NCI-H774 (cell line): ENCODE measurements at regions not wholly inside any gene's neighbourhood (a gene's known extent, or its start where the extent isn't known, plus 50 kb on each side); places are given as distances from the start of the nearest gene placed in this dataset.
"Not testable (repeated sequence)": the region's sequence is repeated elsewhere in the genome, so short reads cannot be mapped to it uniquely, and the experiment has no call there.

Experiments used
- DNase-seq: peaks from one replicate; lab custom pipeline; 2025; lab: John Stamatoyannopoulos, UW

DNA sequence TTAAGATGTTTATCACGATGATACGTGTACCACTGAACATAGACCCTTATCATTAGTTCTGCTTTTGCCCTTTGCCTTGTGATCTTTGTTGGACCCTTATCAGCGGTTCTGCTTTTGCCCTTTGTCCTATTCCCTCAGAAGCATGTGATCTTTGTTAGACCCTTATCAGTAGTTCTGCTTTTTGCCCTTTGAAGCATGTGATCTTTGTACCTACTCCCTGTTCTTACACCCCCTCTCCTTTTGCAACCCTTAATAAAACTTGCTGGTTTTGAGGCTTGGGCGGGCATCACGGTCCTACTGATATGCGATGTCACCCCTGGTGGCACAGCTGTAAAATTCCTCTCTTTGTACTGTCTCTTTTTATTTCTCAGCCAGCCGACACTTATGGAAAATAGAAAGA is 117.0 kb downstream of the SDHAF3 start:
- not testable (repeated sequence) for DNase-seq

DNA sequence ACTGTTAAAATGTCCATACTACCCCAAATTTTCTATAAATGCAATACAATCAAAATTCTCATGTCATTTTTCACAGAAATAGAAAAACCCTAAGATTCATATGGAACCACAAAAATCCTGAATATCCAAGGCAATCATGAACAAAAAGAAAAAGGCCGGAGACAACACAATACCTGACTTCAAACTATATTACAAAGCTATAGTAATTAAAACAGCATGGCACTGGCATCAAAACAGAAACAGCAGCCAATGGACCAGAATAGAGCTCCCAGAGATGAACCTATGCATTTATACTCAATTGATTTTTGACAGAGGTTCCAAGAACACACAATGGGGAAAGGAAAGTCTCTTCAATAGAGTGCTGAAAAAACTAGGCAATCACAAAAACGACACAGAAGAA is 128.8 kb downstream of the SDHAF3 start:
- no peak for DNase-seq

DNA sequence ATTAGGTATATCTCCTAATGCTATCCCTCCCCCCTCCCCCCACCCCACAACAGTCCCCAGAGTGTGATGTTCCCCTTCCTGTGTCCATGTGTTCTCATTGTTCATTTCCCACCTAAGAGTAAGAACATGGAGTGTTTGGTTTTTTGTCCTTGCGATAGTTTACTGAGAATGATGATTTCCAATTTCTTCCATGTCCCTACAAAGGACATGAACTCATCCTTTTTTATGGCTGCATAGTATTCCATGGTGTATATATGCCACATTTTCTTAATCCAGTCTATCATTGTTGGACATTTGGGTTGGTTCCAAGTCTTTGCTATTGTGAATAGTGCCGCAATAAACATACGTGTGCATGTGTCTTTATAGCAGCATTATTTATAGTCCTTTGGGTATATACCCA is 140.7 kb downstream of the SDHAF3 start:
- not testable (repeated sequence) for DNase-seq

DNA sequence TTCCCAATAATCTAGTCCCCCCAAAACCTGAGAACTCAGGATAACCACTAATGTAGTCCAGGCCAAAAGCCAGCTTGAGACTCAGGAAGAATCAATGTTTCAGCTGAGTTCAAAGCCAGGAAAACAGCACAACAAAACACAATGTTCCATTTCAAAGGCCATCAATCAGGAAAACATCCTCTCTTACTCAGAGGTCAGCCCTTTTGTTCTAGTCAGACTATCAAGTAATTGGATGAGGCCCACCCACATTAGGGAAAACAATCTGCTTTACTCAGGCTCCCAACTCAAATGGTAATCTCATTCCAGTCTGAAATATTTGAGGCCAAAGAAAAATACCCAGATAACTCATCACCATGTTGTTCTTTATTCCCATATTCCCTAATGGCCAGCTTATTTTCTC is 152.2 kb downstream of the SDHAF3 start:
- DNase-seq, result no peak

DNA sequence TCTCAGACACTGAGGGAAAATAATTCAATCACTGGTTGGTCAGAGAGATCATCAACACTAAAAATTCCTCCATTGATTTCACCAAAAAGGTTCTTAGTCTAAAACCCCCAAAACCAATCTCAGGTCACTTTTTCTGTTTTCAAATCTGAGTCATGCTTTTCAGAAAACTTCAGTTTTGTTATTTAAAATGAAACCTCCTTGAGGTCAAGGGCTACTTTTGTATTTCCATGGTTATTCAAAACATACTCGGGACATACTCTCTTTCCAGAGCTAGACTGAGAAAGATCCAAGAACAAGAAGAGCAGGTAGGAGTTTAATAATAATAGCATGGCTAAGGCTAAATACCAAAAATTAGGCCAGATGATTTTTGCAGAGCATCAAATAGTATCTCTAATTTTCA is 152.8 kb downstream of the SDHAF3 start:
- DNase-seq, result no peak

DNA sequence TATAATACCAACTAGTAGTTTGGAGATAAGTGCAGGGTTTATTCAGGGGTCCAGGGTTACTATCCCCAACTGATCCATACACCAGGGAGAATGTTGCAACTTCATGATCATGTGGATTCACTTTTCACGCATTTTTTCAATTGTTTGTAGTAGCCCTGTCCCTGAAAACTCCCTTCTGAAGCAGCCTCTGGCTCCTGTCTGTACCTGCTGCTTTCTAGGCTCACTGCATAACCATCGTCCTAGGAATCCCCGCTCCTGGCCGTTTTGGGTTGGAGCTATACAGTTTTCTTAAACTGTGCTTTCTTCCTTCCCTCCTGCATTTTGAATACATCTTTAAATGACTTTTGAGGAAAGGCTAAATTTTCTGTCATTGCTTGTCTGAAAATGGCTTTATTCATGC is 154.1 kb downstream of the SDHAF3 start:
- no peak for DNase-seq

DNA sequence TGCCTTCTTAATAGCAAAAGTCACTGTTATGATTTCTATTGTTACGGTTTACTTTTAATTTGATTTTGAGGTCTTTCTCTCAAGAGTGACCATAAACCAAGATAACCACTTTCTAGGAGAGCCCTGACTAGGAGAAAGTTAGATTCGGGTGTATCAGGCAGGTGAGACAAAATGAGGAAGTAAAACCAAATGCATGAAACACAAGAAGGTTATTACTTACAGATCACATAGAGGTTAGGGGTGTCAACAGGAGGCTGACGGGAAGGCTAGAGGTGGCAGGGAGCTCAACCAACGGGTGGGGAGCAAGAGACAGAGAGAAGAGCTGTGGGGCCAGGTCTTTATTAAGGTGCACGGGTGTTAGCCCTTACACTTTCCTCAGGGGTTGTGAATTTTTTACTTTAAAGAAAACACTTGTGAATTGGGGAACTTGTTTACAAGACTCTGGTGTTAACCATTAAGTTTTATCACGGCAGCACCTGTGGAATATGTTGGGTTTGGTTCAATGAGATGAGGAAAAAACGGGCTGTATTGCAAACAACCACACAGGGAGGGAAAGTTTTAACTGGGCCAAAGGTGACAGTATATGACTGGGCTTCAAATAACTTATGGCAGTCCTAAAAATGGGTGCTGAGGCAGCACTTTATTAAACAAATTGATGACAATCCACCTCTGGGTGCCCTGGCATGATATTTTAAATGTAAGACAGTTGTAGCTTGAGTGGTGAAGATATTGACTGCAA is 154.9 kb downstream of the SDHAF3 start:
- no peak for DNase-seq

DNA sequence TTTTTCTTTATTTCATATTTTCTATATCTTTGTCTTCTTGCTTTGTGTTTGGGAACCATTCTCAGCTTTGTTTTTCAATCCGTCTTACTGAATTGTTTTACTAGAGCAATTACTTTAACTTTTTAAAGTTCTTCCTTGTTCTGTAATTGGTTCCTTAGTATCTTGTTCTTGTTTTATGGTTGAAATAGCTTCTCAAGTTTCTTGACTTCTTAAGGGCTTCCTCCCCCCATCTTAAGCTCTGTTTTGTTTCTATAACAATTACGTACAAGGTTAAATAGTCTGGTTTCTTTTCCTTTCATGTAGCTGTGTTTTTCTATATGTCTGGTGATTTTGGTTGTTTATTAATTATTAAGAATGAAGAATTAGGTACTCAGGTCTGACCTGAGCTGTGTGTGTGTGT is 158.0 kb downstream of the SDHAF3 start:
- DNase-seq, result no peak

DNA sequence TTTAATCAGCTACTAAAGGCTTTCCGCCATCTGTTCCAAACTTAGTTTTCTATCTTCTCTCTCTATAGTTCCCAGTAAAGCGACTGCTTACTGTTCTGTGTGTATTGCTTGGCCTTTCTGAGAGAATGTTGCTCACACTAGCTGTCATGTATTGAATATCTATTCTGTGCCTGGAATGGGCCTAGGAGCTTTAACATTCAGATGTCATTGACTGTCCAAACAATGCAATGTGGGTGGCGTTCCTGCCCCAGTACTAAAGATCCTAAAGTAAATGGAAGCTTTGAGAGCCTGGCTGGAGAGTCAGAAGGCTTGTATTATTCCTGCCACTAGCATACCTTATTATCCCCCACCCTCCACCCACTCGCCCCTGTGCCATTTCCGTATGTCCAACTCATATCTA is 163.5 kb downstream of the SDHAF3 start:
- no peak for DNase-seq

DNA sequence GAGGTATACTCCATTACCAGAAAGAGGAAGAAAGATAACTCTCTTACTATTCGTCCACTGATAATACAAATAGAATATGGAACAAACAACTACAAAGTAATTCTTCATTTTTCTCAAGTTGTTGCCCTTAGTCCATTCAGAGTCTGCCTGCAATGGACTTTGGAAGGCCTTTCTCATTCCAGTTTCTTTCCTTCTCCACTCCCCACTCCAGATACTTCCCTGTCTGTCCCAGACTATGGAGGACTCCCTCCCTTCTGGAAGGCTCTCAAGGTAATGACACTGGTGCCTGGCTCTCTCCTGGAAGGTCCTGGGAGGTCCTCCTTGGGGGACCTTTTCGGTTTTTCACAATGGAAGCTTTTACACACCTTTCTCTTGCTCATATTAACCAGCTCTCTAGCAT is 167.8 kb downstream of the SDHAF3 start:
- no peak for DNase-seq

DNA sequence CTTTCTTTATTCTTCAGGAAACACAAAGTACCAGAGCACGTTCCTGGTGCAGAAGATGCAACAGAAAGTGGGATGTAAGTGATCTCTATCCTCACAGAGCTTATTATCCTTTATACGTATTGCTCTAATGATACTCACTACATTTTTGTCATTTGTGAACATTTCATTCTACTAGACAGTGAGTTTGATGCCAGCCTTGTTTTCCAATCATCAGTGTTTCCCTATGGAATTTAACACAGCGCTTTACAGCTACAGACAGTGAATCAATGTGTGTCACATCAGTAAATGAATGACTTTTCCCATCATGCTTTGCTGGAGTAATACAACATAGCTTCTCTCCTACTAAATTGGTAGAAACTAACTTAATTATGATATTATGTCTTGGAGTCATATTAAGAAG is 175.5 kb downstream of the SDHAF3 start:
- DNase-seq, result no peak

DNA sequence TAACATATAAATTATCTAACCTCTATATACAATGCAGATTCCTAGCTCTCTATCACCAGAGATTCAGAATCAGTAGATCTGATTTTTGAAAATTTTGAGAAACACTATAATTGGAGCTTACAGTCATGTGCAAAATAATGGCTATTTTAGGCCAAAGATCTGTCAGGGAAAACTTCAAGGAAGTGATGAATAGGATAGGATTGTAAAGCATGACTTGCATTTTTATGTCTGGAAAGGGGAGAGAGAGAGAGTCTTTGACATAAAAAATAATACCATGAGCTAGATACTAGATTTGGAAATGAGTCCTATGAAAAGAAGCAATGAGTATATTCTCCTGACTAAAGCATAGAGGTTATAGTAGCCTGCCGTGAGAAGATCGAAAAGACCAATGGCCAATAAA is 181.1 kb downstream of the SDHAF3 start:
- no peak for DNase-seq

DNA sequence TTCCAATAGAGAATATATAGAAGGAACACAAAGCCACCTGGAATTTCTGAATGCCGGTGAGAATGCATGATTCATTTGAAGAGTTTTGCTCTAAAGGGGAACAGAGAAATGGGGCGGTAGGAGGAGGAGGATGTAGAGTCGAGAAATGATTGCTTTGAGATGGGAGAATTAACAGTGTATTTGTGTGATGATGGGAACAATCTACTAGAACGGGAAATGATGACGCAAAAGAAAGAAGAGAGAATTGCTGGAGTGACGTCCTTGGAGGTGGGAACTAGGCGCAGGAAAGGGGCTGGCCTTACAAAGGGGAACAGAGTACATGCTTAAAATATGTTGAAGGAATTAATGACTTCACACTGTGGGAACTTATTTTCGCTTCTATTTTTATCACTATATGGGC is 188.1 kb downstream of the SDHAF3 start:
- DNase-seq, result no peak

DNA sequence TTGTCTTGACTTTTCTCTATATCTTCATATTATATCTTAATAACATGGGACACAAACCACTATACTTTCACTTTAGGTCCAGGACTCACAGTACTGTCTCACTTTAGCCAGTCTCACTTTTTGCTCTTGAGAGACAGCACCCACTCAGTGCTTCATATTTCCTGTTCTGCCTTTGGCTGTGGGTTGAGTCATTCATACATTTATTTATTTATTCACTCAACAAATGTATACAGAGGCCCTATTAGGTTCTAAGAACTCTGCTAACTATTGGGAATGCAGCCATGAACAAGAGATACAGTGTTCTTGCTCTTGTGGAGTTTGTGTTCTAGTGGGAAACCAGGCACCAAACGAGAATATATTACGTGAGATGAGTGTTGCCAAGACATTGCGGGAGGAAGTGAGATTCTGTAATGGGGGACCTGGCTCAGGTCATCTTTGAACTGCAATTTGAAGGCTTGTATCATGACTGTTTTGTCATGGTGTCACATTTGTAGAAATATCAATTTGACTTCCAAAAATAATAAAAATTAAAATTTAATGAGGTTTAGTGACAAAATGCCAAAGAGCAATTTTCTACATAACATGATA is 190.1 kb downstream of the SDHAF3 start:
- no peak for DNase-seq

DNA sequence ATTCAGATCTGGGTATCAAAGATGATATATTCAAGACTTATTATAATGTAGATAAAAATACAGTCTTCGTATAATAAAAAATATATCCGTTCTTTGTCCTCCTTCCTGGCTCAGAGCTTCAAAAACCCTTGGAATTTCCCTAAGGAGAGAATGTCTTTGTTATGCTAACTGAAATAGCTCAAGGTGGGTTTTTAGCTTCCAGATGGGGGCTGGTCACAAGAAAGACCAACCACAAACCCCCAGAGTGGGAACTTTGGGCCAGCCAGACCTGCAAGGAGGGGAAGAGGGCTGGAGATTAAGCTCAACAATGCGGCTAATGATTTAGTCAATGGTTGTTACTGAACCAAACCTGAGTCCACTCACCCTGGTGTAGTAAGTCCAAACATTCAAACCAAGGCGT is 196.4 kb downstream of the SDHAF3 start:
- DNase-seq, result no peak

DNA sequence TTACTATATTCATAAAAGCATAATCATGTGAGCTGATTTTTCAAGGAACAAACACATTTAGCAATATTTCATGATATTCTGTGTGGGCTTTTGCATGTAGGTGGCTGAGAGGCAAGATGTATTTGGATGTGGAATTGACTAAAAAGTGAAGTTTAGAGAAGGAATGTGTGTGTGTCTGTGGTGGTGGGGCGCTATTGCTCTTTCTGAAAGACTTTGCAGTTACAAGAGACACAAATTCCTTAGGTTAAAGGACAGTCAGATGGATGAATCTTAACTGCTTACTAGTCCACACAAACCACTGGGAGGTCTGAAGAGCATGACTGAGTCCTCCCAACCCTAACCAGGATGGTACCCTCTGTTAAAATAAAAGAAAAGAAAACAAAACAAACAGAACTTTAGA is 200.1 kb downstream of the SDHAF3 start:
- no peak for DNase-seq

DNA sequence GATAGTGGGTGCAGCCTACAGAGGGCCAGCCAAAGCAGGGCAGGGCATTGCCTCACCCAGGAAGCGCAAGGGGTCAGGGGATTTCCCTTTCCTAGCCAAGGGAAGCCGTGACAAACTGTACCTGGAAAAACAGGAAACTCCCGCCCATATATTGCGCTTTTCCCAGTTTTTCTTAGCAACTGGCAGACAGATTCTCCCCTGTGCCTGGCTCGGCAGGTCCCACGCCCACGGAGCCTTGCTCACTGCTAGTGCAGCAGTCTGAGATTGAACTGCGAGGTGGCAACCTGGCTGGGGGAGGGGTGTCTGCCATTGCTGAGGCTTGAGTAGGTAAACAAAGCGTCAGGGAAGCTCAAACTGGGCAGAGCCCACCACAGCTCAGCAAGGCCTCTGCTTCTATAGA is 212.4 kb downstream of the SDHAF3 start:
- DNase-seq, result not testable (repeated sequence)

DNA sequence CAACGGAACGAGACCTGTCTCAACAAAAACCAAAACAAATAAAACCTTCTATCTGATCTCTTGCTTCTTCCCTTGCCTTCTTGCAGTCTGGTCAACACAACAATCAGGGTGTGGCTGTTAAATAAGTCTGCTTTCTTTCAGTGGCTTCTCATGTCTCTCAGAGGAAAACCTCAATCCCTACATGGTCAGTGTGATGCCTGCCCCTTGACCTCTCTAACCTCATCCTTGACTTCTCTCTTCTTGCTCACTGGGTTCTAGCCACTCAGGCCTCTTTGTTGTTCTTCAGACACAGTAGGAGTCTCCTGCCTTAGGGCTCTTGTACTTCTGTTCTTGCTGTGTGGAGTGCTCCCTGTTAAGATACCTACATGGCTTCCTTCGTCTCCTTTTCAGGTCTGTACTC is 220.4 kb downstream of the SDHAF3 start:
- DNase-seq, result no peak

DNA sequence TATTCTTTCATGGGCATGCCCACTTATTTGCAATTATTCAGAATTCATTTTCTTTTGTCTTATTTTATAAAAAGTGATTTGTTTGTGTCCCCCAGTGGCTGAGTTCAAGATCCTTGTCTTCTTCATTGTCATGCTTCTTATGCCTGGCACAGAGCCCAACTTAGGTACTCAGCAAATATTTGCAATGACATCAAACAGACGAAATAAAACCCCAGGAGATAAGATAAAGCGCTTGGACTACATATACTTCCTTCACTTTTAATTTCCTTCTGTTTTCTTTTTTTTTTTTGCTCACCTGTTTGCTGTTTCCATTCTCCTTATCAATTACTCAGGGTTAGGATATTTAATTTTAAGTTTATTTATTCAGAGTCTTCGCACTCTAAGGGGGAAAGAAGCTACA is 225.0 kb downstream of the SDHAF3 start:
- no peak for DNase-seq

DNA sequence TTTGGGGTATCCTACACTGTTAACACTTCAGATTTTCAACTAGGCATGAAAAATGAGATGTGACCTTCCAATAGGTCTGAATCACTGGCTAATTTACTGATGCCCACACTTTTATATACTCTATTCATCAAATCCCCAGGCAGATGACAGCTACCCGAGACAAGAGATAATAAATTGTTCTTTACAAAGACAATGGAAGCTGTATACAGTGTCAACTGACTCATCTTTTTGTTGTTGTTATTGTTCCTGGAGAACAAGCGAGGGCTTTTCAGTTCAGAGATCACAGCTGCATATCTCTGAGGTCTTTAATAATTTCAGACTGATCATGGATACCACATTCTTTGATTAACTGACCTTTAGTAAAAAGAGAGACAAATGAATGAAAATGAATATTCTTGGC is 228.9 kb downstream of the SDHAF3 start:
- DNase-seq, result no peak

DNA sequence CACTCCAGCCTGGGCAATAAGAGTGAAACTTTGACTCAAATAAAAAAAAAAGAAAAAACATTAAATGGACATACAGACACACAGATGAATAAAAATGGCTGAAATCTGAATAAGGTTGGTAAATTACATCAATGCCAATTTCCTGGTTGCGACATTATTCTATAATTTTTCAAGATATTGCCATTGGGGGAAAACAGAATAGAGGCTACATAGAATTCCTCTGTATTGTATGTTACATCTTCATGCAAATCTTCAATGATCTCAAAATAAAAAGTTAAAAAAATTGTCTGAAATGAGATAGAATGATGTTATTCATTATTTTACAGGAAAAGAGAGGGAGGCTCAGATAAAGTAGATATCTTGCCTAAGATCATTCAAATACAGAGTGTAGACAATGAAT is 234.0 kb downstream of the SDHAF3 start:
- DNase-seq, result no peak

DNA sequence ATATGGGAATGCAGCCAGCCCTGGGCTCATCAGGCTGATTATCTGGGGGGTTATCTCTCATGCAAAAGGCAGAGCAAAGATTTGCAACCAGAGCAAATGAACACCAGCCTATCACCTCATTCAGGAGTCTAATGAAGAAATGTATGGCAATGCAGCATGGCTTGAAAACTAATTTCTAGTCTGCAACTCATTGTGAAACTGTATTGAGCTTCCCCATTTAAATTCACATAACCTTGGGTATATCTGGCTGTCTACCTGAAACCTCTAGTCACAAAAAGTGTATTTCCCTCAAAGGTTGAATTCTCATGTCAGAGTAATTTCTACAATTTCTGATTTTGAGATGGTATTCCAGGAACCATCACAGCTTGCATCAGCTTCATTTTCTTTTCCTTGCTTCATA is 240.0 kb downstream of the SDHAF3 start:
- DNase-seq, result no peak

DNA sequence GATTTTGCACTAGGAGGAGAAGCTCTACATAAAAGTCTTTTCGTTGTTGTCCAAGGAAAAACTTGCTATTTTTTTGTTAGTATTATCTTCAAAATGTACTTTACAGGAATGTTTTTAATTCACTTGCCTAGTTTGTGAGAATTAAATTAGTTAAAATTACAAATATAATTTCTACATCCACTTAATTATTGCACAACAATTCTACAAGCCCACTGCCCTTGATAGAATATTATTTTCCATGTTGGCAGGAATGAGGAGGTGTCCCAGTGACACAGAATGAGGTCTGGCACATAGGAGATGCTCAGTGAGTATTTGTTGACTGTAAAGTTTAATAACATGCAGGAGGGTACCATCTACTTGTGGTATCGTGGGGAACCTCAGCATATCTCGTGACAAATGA is 255.4 kb downstream of the SDHAF3 start:
- DNase-seq, result no peak

DNA sequence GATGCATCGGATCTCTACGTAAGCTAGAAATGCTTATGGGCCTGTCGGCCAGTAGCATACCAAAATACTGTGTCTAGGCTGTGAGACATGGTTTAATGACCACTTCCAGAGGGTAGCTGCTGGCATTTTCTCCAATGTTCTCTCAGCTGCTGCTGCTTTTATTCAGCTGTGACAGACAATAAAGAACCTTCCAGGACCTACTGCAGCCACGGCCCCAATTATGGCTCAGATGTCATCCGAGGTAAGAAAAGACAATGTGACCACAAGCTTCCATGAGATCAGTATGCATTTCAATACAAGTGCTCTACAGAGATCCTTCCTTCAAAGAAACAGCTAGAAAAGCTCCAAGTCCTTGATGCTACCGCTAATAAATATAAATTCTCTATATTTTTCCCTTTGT is 256.2 kb downstream of the SDHAF3 start:
- no peak for DNase-seq
